ENCODE measurements at regions not wholly inside any gene's neighbourhood (a gene's known extent, or its start where the extent isn't known, plus 50 kb on each side); places are given as distances from the start of the nearest gene placed in this dataset.

DNA sequence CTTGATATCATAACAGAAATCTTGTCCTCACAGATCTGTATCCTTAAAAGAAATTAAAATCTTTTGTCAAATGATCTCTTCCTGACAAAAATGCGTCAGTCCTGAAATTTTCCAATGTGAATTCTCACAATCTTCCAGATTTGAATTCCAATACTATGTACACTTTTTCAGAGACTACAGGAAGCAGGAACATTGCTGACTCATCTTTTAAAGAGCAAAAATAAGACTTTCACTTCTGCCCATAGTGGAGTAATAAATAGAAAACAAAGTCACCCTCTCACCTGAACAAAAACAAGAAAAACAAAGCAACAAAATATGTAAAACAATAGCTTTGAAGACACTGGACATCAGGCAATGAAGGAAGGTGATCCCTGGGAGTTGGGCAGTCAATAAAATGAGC is 167.0 kb upstream of the IPO5 start:
- no peak for ATAC-seq
- Histone ChIP-seq H3K9me3 (ENCODE audit: control insufficient read depth, insufficient read depth, low read depth, low read length) (no peaks in the 10 kb centered on the region), H3K36me3 (ENCODE audit: control insufficient read depth, insufficient read depth, low read length) (no peaks in the 10 kb centered on the region), H3K4me3 (ENCODE audit: low read depth in 2 of 2, low read length in 2 of 2) (no peak overlapping the region), H3K27me3 (ENCODE audit: control insufficient read depth, insufficient read depth, low read length) (no peaks in the 10 kb centered on the region), H3K4me1 (ENCODE audit: control insufficient read depth, insufficient read depth, low read length) (no peaks in the 10 kb centered on the region), H3K27ac (ENCODE audit: low read length) (no peak overlapping the region)
- DNase-seq (ENCODE audit: low read depth, low spot score): no peak
- TF ChIP-seq, protein P1, sequence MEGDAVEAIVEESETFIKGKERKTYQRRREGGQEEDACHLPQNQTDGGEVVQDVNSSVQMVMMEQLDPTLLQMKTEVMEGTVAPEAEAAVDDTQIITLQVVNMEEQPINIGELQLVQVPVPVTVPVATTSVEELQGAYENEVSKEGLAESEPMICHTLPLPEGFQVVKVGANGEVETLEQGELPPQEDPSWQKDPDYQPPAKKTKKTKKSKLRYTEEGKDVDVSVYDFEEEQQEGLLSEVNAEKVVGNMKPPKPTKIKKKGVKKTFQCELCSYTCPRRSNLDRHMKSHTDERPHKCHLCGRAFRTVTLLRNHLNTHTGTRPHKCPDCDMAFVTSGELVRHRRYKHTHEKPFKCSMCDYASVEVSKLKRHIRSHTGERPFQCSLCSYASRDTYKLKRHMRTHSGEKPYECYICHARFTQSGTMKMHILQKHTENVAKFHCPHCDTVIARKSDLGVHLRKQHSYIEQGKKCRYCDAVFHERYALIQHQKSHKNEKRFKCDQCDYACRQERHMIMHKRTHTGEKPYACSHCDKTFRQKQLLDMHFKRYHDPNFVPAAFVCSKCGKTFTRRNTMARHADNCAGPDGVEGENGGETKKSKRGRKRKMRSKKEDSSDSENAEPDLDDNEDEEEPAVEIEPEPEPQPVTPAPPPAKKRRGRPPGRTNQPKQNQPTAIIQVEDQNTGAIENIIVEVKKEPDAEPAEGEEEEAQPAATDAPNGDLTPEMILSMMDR (IDR thresholded peaks at IDR 0.05): no peak
- TF ChIP-seq TCF7L2 (IDR thresholded peaks at IDR 0.05; ENCODE audit: low read depth, low read length) (no peak), SIN3A (IDR thresholded peaks at IDR 0.05; ENCODE audit: borderline replicate concordance, insufficient read depth, low read depth, low read length) (no peak)
- intact Hi-C loops (cut with micrococcal nuclease; ENCODE audit: unreplicated experiment) (no loop called here), in situ Hi-C loops (cut with HindIII; ENCODE audit: low pct_unique_long_range_greater_than_20kb, low sequenced_read_pairs) (no loop called here)
- ChIA-PET CTCF (no interaction called here), POLR2A (no interaction called here)
- no TSS peak for BruUV-seq (replicated peaks)

- TF ChIP-seq POLR2AphosphoS5 (IDR thresholded peaks at IDR 0.05; ENCODE audit: low read depth, low read length) (no peak), SIN3A (IDR thresholded peaks at IDR 0.05; ENCODE audit: borderline replicate concordance, insufficient read depth, low read depth, low read length) (no peak), TCF7L2 (IDR thresholded peaks at IDR 0.05; ENCODE audit: low read depth, low read length) (no peak), REST (IDR thresholded peaks at IDR 0.05; ENCODE audit: insufficient read depth in 1 of 2, low read depth in 2 of 2, low read length in 1 of 2) (no peak)
- TF ChIP-seq, protein P1 (IDR thresholded peaks at IDR 0.05): no peak
- intact Hi-C loops (cut with micrococcal nuclease; ENCODE audit: unreplicated experiment): no loop called here
- no TSS peak for BruUV-seq (replicated peaks)
- H3K4me3 ChIP-seq (ENCODE audit: low read depth in 2 of 2, low read length in 2 of 2): no peak overlapping the region
- ChIA-PET CTCF (no interaction called here), POLR2A (no interaction called here)
- H3K27ac ChIP-seq (ENCODE audit: low read length): no peak overlapping the region
- no peak for ATAC-seq
- no peaks in the 10 kb centered on the region for H3K9me3 ChIP-seq (ENCODE audit: control insufficient read depth, insufficient read depth, low read depth, low read length)
- DNase-seq (ENCODE audit: low read depth, low spot score): no peak
- H3K4me1 ChIP-seq (ENCODE audit: control insufficient read depth, insufficient read depth, low read length): no peaks in the 10 kb centered on the region
- in situ Hi-C loops (cut with HindIII; ENCODE audit: low pct_unique_long_range_greater_than_20kb, low sequenced_read_pairs): no loop called here
- no peaks in the 10 kb centered on the region for H3K36me3 ChIP-seq (ENCODE audit: control insufficient read depth, insufficient read depth, low read length)
- no peaks in the 10 kb centered on the region for H3K27me3 ChIP-seq (ENCODE audit: control insufficient read depth, insufficient read depth, low read length)
Observed at GRCh38 chr13:97797553-97797952, 155.9 kb upstream of the IPO5 start.
